ENCODE measurements at regions not wholly inside any gene's neighbourhood (a gene's known extent, or its start where the extent isn't known, plus 50 kb on each side); places are given as distances from the start of the nearest gene placed in this dataset.

GRCh38 chr2:235291461-235291860 is 202.4 kb upstream of the AGAP1 start (continued):
- TF ChIP-seq ZNF488 (tag by site-specific recombination; IDR thresholded peaks at IDR 0.05): no peak
- TF ChIP-seq ZNF398 (tag by site-specific recombination; IDR thresholded peaks at IDR 0.05): no peak
- TF ChIP-seq REST (tag by site-specific recombination; IDR thresholded peaks at IDR 0.05): no peak
- TF ChIP-seq ZNF133 (tag by site-specific recombination; IDR thresholded peaks at IDR 0.05): no peak
- no peak for TF ChIP-seq ZNF16 (tag by site-specific recombination; IDR thresholded peaks at IDR 0.05; ENCODE audit: low read depth)
- no peak for TF ChIP-seq ZNF366 (tag by site-specific recombination; conservative IDR thresholded peaks at IDR 0.05)

GRCh38 chr2:235293061-235293460 is 200.8 kb upstream of the AGAP1 start:
- no peaks in the 10 kb centered on the region for H3K9me3 ChIP-seq (ENCODE audit: control insufficient read depth, insufficient read depth, low read depth, low read length)
- POLR2A ChIA-PET: no interaction called here
- CTCF ChIA-PET: no interaction called here
- no peak overlapping the region for H3K27ac ChIP-seq (ENCODE audit: extremely low read depth, low read depth, low read length)
- no peaks in the 10 kb centered on the region for H3K4me1 ChIP-seq (ENCODE audit: control insufficient read depth, insufficient read depth, low read length)
- H3K4me3 ChIP-seq (ENCODE audit: low read depth, low read length): no peak overlapping the region
- TF ChIP-seq ZNF514 (tag by site-specific recombination; IDR thresholded peaks at IDR 0.05): no peak
- no peak for TF ChIP-seq PRDM4 (tag by site-specific recombination; IDR thresholded peaks at IDR 0.05)
- no peak for TF ChIP-seq SP2 (tag by site-specific recombination; IDR thresholded peaks at IDR 0.05)
- TF ChIP-seq ZNF324 (tag by site-specific recombination; IDR thresholded peaks at IDR 0.05): no peak
- TF ChIP-seq ZNF146 (tag by site-specific recombination; IDR thresholded peaks at IDR 0.05): no peak
- TF ChIP-seq ZNF548 (tag by site-specific recombination; IDR thresholded peaks at IDR 0.05): no peak
- no peak for TF ChIP-seq ZNF664 (tag by site-specific recombination; IDR thresholded peaks at IDR 0.05)
- TF ChIP-seq ZNF223 (tag by site-specific recombination; IDR thresholded peaks at IDR 0.05): no peak
- no peak for TF ChIP-seq ZNF174 (tag by site-specific recombination; IDR thresholded peaks at IDR 0.05)
- no peak for TF ChIP-seq ZBTB44 (tag by site-specific recombination; IDR thresholded peaks at IDR 0.05)
- TF ChIP-seq ZNF292 (tag by site-specific recombination; IDR thresholded peaks at IDR 0.05; ENCODE audit: borderline replicate concordance, low read depth): no peak
- no peak for TF ChIP-seq ZNF549 (tag by site-specific recombination; IDR thresholded peaks at IDR 0.05)
- H3K36me3 ChIP-seq (ENCODE audit: control insufficient read depth in 2 of 2, insufficient read depth in 1 of 2, low read length in 2 of 2): no peaks in the 10 kb centered on the region

Measured in HEK293 (cell line).